Uterus (tissue), 3 donors: ENCODE measurements at regions not wholly inside any gene's neighbourhood (a gene's known extent, or its start where the extent isn't known, plus 50 kb on each side); places are given as distances from the start of the nearest gene placed in this dataset.

Experiments
- DNase-seq, 2 donors: peaks; one replicate each; pipeline ENCODE4 v3.0.0-alpha.2; 2019 to 2020
- H3K27ac ChIP-seq, 2 donors: fragments of 200-600 bp; sonication (generic); 1 replicate in 1 of 2; 2 replicates in 1 of 2; pipeline ENCODE4 v1.5.1; 2016 to 2018
- H3K27me3 ChIP-seq, 2 donors: fragments of 200-600 bp; sonication (generic); one replicate each; pipeline ENCODE4 v1.5.1; 2018 to 2019; ENCODE audit warnings: control low read depth in 1 of 2
- H3K36me3 ChIP-seq, 2 donors: fragments of 200-600 bp; sonication (generic); one replicate each; pipeline ENCODE4 v1.5.1; 2019; ENCODE audit warnings: control low read depth in 1 of 2
- H3K4me1 ChIP-seq, 2 donors: fragments of 200-600 bp; sonication (generic); one replicate each; pipeline ENCODE4 v1.5.1; 2018 to 2019; ENCODE audit warnings: control low read depth in 1 of 2
- H3K4me3 ChIP-seq, 2 donors: fragments of 200-600 bp; sonication (generic); 1 replicate in 1 of 2; 2 replicates in 1 of 2; pipeline ENCODE4 v1.5.1; 2018 to 2019; ENCODE audit warnings: mild to moderate bottlenecking in 1 of 2
- H3K9me3 ChIP-seq, 2 donors: fragments of 200-600 bp; sonication (generic); one replicate each; pipeline ENCODE4 v1.5.1; 2019; ENCODE audit warnings: control low read depth in 1 of 2
- CTCF ChIP-seq, 4 experiments: fragments of 200-600 bp in 2 of 4; fragments of 450-650 bp in 2 of 4; sonication (generic) in 2 of 4; IDR thresholded peaks; one replicate each; pipeline ENCODE4 v1.5.1; 2016 to 2019; ENCODE audit warnings: antibody characterized with exemption in 4 of 4, mild to moderate bottlenecking in 2 of 4, moderate library complexity in 1 of 4
- POLR2A ChIP-seq, 2 donors: fragments of 450-650 bp; IDR thresholded peaks; one replicate each; pipeline ENCODE4 v1.6.1; 2016; ENCODE audit warnings: antibody characterized with exemption in 2 of 2, mild to moderate bottlenecking in 1 of 2, moderate library complexity in 1 of 2
- intact Hi-C: fragments of 100-400 bp; cut with DNase I; formaldehyde crosslinking; loops from one replicate; pipeline ENCODE4 v1.15.1; 2023; ENCODE audit warnings: low total_unique reads
- donor health status: DM: yes; HTN: yes; CAD: no.

- H3K36me3 ChIP-seq = no peaks in the 10 kb centered on the region
- TF ChIP-seq POLR2A (IDR thresholded peaks at IDR 0.05) = no peak
- TF ChIP-seq CTCF (IDR thresholded peaks at IDR 0.05) = no peak
- no peak overlapping the region for H3K4me3 ChIP-seq
- no peaks in the 10 kb centered on the region for H3K27me3 ChIP-seq
- DNase-seq = no peak
- H3K4me1 ChIP-seq = no peaks in the 10 kb centered on the region
- H3K9me3 ChIP-seq = no peaks in the 10 kb centered on the region
- intact Hi-C loops = no loop called here
- H3K27ac ChIP-seq = no peak overlapping the region
Measured at GRCh38 chr9:14560194-14560593, 133.0 kb downstream of the ZDHHC21 start.

GRCh38 chr9:14554886-14555285 lies 138.3 kb downstream of the ZDHHC21 start:
- no peak for DNase-seq
- H3K9me3 ChIP-seq = no peaks in the 10 kb centered on the region
- H3K36me3 ChIP-seq = no peaks in the 10 kb centered on the region
- H3K27ac ChIP-seq = no peak overlapping the region
- intact Hi-C loops = no loop called here
- no peaks in the 10 kb centered on the region for H3K4me1 ChIP-seq
- no peaks in the 10 kb centered on the region for H3K27me3 ChIP-seq
- TF ChIP-seq POLR2A (IDR thresholded peaks at IDR 0.05) = no peak
- no peak for TF ChIP-seq CTCF (IDR thresholded peaks at IDR 0.05)
- no peak overlapping the region for H3K4me3 ChIP-seq

- TF ChIP-seq POLR2A (IDR thresholded peaks at IDR 0.05) (no peak), CTCF (IDR thresholded peaks at IDR 0.05) (no peak)
- no peak for DNase-seq
- H3K9me3 ChIP-seq = no peaks in the 10 kb centered on the region
- no peaks in the 10 kb centered on the region for H3K4me1 ChIP-seq
- no peaks in the 10 kb centered on the region for H3K27me3 ChIP-seq
- H3K4me3 ChIP-seq = no peak overlapping the region
- no peak overlapping the region for H3K27ac ChIP-seq
- intact Hi-C loops = no loop called here
- no peaks in the 10 kb centered on the region for H3K36me3 ChIP-seq
Measured at GRCh38 chr9:14547245-14548060, 145.8 kb downstream of the ZDHHC21 start.

- Histone ChIP-seq H3K4me1 (no peaks in the 10 kb centered on the region), H3K9me3 (no peaks in the 10 kb centered on the region), H3K4me3 (no peak overlapping the region), H3K36me3 (no peaks in the 10 kb centered on the region), H3K27me3 (no peaks in the 10 kb centered on the region), H3K27ac (no peak overlapping the region)
- intact Hi-C loops = no loop called here
- TF ChIP-seq POLR2A (IDR thresholded peaks at IDR 0.05) (no peak), CTCF (IDR thresholded peaks at IDR 0.05) (no peak)
- DNase-seq = no peak
Measured at GRCh38 chr9:14546693-14547092, 146.5 kb downstream of the ZDHHC21 start.

- TF ChIP-seq CTCF (IDR thresholded peaks at IDR 0.05) = no peak
- TF ChIP-seq POLR2A (IDR thresholded peaks at IDR 0.05) = no peak
- Histone ChIP-seq H3K9me3 (no peaks in the 10 kb centered on the region), H3K27me3 (no peaks in the 10 kb centered on the region), H3K27ac (no peak overlapping the region), H3K36me3 (no peaks in the 10 kb centered on the region), H3K4me3 (no peak overlapping the region), H3K4me1 (no peaks in the 10 kb centered on the region)
- intact Hi-C loops = no loop called here
- no peak for DNase-seq
Measured at GRCh38 chr9:14542071-14542470, 151.2 kb downstream of the ZDHHC21 start.
